GM23338 (cell line): ENCODE measurements at regions not wholly inside any gene's neighbourhood (a gene's known extent, or its start where the extent isn't known, plus 50 kb on each side); places are given as distances from the start of the nearest gene placed in this dataset.

Experiments
- ATAC-seq: fragments of 200-7000 bp; cut with Tn5 transposase; 3 replicates; pipeline ENCODE4 v1.9.1; 2020
- DNase-seq: peaks from one replicate; pipeline ENCODE4 v3.0.0-alpha.2; 2015; ENCODE audit warnings: low spot score
- H2AFZ ChIP-seq: fragments of 200-600 bp; sonication (generic); 2 replicates; pipeline ENCODE4 v1.8.0; 2016; ENCODE audit warnings: antibody characterized with exemption, mild to moderate bottlenecking, moderate library complexity
- H3F3A ChIP-seq: fragments of 200-600 bp; sonication (generic); replicated peaks from 2 replicates; pipeline ENCODE4 v1.8.0; 2017; ENCODE audit warnings: antibody characterized with exemption, mixed run types, low read depth
- H3K27ac ChIP-seq: fragments of 200-600 bp; sonication (generic); 2 replicates; pipeline ENCODE4 v1.6.1; 2016; ENCODE audit warnings: low read depth
- H3K27me3 ChIP-seq: fragments of 200-600 bp; sonication (generic); 2 replicates; pipeline ENCODE4 v1.8.0; 2016; ENCODE audit warnings: mild to moderate bottlenecking, mixed run types, moderate library complexity; ENCODE audit not compliant: insufficient read depth
- H3K36me3 ChIP-seq: fragments of 200-600 bp; sonication (generic); 2 replicates; pipeline ENCODE4 v1.8.0; 2016; ENCODE audit warnings: mild to moderate bottlenecking; ENCODE audit not compliant: insufficient read depth
- H3K4me1 ChIP-seq: fragments of 200-600 bp; sonication (generic); 2 replicates; pipeline ENCODE4 v1.8.0; 2016; ENCODE audit warnings: mild to moderate bottlenecking, moderate library complexity; ENCODE audit not compliant: insufficient read depth
- H3K4me2 ChIP-seq: fragments of 200-600 bp; sonication (generic); 2 replicates; pipeline ENCODE4 v1.7.1; 2017; ENCODE audit warnings: mixed run types
- H3K4me3 ChIP-seq: fragments of 200-600 bp; sonication (generic); 2 replicates; pipeline ENCODE4 v1.6.1; 2016; ENCODE audit warnings: mixed run types
- H3K79me2 ChIP-seq: fragments of 200-600 bp; sonication (generic); replicated peaks from 2 replicates; pipeline ENCODE4 v1.8.0; 2017; ENCODE audit warnings: mild to moderate bottlenecking; ENCODE audit not compliant: insufficient read depth
- H3K9me2 ChIP-seq: fragments of 200-600 bp; sonication (generic); 2 replicates; pipeline ENCODE4 v1.8.0; 2017; ENCODE audit not compliant: insufficient read depth
- H4K20me1 ChIP-seq: fragments of 200-600 bp; sonication (generic); replicated peaks from 2 replicates; pipeline ENCODE4 v1.8.0; 2017; ENCODE audit warnings: mild to moderate bottlenecking; ENCODE audit not compliant: insufficient read depth
- H3K27ac Mint-ChIP-seq: 2 replicates; pipeline ENCODE4 v1.8.0; 2020; ENCODE audit warnings: inconsistent platforms, mild to moderate bottlenecking, moderate library complexity, mixed read lengths
- H3K27me3 Mint-ChIP-seq: 3 replicates; pipeline ENCODE4 v1.8.0; 2022; ENCODE audit warnings: low read depth, mild to moderate bottlenecking, moderate library complexity, mixed read lengths, inconsistent platforms; ENCODE audit not compliant: insufficient read depth, poor library complexity
- H3K36me3 Mint-ChIP-seq: 3 replicates; pipeline ENCODE4 v1.8.0; 2021; ENCODE audit warnings: low read depth, mild to moderate bottlenecking, inconsistent platforms, moderate library complexity, mixed read lengths
- H3K4me1 Mint-ChIP-seq: 3 replicates; pipeline ENCODE4 v1.8.0; 2020; ENCODE audit warnings: mild to moderate bottlenecking, inconsistent platforms, mixed read lengths
- H3K4me3 Mint-ChIP-seq: 3 replicates; pipeline ENCODE4 v1.8.0; 2021; ENCODE audit warnings: moderate library complexity, mild to moderate bottlenecking, inconsistent platforms, mixed read lengths
- H3K9me3 Mint-ChIP-seq: 3 replicates; pipeline ENCODE4 v1.8.0; 2020; ENCODE audit warnings: moderate library complexity, mild to moderate bottlenecking, inconsistent platforms, mixed read lengths
- CREB1 ChIP-seq: fragments of 250-450 bp; sonication (Bioruptor Pico); IDR thresholded peaks from 2 replicates; pipeline ENCODE4 v1.5.0; 2020; ENCODE audit warnings: low read depth, mild to moderate bottlenecking, moderate library complexity
- EZH2 ChIP-seq: fragments of 200-600 bp; sonication (generic); IDR thresholded peaks from one replicate; pipeline ENCODE4 v1.8.0; 2017; ENCODE audit warnings: antibody characterized with exemption, mild to moderate bottlenecking, low read depth; ENCODE audit not compliant: unreplicated experiment
- EZH2phosphoT487 ChIP-seq: fragments of 200-600 bp; sonication (generic); IDR thresholded peaks from one replicate; pipeline ENCODE4 v1.8.1; 2018; ENCODE audit warnings: antibody characterized with exemption; ENCODE audit not compliant: unreplicated experiment
- JUNB ChIP-seq: IDR thresholded peaks from one replicate; pipeline ENCODE4 v1.6.1; 2016; ENCODE audit warnings: antibody characterized with exemption; ENCODE audit not compliant: unreplicated experiment
- NANOG ChIP-seq: IDR thresholded peaks from 2 replicates; pipeline ENCODE4 v1.6.1; 2016; ENCODE audit warnings: antibody characterized with exemption, borderline replicate concordance
- POLR2AphosphoS5 ChIP-seq: IDR thresholded peaks from 2 replicates; pipeline ENCODE4 v1.6.1; 2016; ENCODE audit warnings: antibody characterized with exemption, low read depth
- STAT1 ChIP-seq: IDR thresholded peaks from one replicate; pipeline ENCODE4 v1.6.1; 2016; ENCODE audit warnings: antibody characterized with exemption; ENCODE audit not compliant: unreplicated experiment
- ZNF114 ChIP-seq: fragments of 250-450 bp; sonication (Bioruptor Pico); IDR thresholded peaks from 2 replicates; pipeline ENCODE4 v1.5.0; 2020; ENCODE audit warnings: mild to moderate bottlenecking, moderate library complexity
- ZNF331 ChIP-seq: fragments of 250-450 bp; sonication (Bioruptor Pico); IDR thresholded peaks from 2 replicates; pipeline ENCODE4 v1.5.0; 2020; ENCODE audit warnings: low read depth, mild to moderate bottlenecking, moderate library complexity
- TF ChIP-seq, protein P1 (sequence below): IDR thresholded peaks from 2 replicates; pipeline ENCODE4 v1.6.1; 2016; ENCODE audit warnings: antibody characterized with exemption
- TF ChIP-seq, protein P2 (sequence below), 2 experiments: fragments of 200-600 bp in 1 of 2; sonication (generic) in 1 of 2; conservative IDR thresholded peaks; 2 replicates each; pipeline versions ENCODE4 v1.5.1 to v1.6.1; 2016 to 2017; ENCODE audit warnings: antibody characterized with exemption in 2 of 2, low read depth in 2 of 2, mild to moderate bottlenecking in 2 of 2, moderate library complexity in 1 of 2

DNA sequence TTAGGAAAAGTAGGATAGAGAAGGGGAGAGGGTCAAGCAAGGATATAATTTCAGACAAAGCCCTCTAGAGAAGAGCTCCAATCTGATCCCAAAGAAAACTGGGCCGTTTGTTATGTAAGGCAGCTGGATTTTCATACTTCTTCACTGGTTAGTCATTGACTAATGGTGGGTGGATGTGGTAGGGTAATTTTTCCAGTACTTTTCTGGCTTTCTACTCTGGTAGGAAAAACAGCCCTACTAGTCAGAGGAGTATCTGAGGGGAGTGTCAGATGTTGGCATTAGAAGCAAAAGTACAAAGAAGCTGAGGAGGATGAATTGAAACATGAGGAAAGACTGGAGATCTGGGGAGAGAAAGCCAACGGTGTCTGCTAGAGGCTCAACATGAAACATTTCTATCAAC is 145.3 kb downstream of the TNFSF18 start (continued):
- TF ChIP-seq, protein P1, sequence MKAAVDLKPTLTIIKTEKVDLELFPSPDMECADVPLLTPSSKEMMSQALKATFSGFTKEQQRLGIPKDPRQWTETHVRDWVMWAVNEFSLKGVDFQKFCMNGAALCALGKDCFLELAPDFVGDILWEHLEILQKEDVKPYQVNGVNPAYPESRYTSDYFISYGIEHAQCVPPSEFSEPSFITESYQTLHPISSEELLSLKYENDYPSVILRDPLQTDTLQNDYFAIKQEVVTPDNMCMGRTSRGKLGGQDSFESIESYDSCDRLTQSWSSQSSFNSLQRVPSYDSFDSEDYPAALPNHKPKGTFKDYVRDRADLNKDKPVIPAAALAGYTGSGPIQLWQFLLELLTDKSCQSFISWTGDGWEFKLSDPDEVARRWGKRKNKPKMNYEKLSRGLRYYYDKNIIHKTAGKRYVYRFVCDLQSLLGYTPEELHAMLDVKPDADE, result no peak
- TF ChIP-seq CREB1 (CRISPR knock-in tag) (no peak), STAT1 (no peak), EZH2phosphoT487 (no peak), JUNB (no peak), EZH2 (no peak), POLR2AphosphoS5 (no peak), ZNF331 (CRISPR knock-in tag) (no peak), NANOG (no peak)
- TF ChIP-seq, protein P2, sequence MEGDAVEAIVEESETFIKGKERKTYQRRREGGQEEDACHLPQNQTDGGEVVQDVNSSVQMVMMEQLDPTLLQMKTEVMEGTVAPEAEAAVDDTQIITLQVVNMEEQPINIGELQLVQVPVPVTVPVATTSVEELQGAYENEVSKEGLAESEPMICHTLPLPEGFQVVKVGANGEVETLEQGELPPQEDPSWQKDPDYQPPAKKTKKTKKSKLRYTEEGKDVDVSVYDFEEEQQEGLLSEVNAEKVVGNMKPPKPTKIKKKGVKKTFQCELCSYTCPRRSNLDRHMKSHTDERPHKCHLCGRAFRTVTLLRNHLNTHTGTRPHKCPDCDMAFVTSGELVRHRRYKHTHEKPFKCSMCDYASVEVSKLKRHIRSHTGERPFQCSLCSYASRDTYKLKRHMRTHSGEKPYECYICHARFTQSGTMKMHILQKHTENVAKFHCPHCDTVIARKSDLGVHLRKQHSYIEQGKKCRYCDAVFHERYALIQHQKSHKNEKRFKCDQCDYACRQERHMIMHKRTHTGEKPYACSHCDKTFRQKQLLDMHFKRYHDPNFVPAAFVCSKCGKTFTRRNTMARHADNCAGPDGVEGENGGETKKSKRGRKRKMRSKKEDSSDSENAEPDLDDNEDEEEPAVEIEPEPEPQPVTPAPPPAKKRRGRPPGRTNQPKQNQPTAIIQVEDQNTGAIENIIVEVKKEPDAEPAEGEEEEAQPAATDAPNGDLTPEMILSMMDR (conservative IDR thresholded peaks at IDR 0.05; ENCODE audit: low read depth in 2 of 2), result no peak

DNA sequence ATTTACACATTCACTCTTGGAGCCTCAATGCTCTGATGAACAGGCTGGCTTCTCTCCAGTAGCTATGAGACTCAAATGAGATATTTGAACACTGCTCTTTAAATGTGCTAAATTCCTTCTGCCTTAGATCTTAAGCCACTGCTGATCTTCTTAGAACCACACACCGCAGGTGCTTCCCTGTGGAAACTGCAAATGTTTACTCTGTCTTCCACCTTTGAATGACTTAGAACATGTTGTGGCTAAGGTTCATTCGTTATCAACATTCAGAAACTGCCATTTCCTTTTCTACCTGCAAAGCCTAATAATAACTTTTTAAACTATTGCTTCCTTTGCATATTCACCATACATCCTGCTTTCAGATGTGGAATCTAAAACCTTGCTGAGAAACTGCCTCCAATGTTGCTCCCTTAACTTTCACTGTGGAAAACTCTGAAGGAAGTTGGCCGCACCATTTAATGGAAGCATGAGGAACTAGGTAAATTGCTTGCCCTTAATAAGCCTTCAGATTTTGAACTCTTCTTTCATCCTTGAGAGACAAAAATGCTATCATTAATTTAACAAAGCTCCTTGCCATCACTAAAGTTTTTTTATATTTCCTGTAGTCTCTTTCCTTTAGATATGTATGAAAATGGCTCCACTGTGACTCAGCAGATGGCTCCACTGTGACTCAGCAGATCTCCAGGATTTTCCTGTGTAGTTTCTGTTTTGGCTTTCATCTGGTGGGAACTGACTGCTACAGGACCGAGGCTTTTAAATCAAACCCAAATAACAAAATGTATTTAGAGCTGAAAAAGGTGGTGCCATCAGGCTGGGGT is 143.8 kb downstream of the TNFSF18 start:
- ATAC-seq, result no peak
- Mint-ChIP-seq H3K27ac (peak overlapping the region; percentile 90), H3K4me1 (no peaks in the 10 kb centered on the region; the same call in 2 of the 3 replicates), H3K27me3 (peaks cover 7% of the 10 kb centered on the region), H3K36me3 (peaks cover 4% of the 10 kb centered on the region; the same call in 2 of the 3 replicates), H3K9me3 (peaks cover 17% of the 10 kb centered on the region; the same call in 2 of the 3 replicates), H3K4me3 (no peak overlapping the region)
- H3K27me3 ChIP-seq, result no peaks in the 10 kb centered on the region
- H3K4me2 ChIP-seq, result no peak overlapping the region
- no peaks in the 10 kb centered on the region for H3K79me2 ChIP-seq
- DNase-seq, result no peak
- H3K4me3 ChIP-seq, result no peak overlapping the region
- peak overlapping the region; percentile 48; the same call in 1 of the 2 replicates for H2AFZ ChIP-seq
- H3K9me2 ChIP-seq, result peaks cover 6% of the 10 kb centered on the region; the same call in 1 of the 2 replicates
- H3K27ac ChIP-seq, result no peak overlapping the region
- no peaks in the 10 kb centered on the region for H3F3A ChIP-seq
- TF ChIP-seq NANOG (no peak), ZNF114 (no peak), POLR2AphosphoS5 (no peak)
- TF ChIP-seq, protein P1, result no peak
- TF ChIP-seq, protein P2 (conservative IDR thresholded peaks at IDR 0.05; ENCODE audit: low read depth in 2 of 2), result no peak
- no peaks in the 10 kb centered on the region for H4K20me1 ChIP-seq
- no peaks in the 10 kb centered on the region for H3K4me1 ChIP-seq
- no peaks in the 10 kb centered on the region; the same call in 1 of the 2 replicates for H3K36me3 ChIP-seq
